GM19468 (cell line): ENCODE measurements at regions not wholly inside any gene's neighbourhood (a gene's known extent, or its start where the extent isn't known, plus 50 kb on each side); places are given as distances from the start of the nearest gene placed in this dataset.
A peak's percentile ranks its signal among the peaks of the same experiment; 100 is the strongest.
"Not testable (repeated sequence)": the region's sequence is repeated elsewhere in the genome, so short reads cannot be mapped to it uniquely, and the experiment has no call there.

Source experiments
- ATAC-seq: cut with Tn5 transposase; IDR thresholded peaks from one replicate; pipeline ENCODE4 v1.9.1; 2021; ENCODE audit warnings: mild to moderate bottlenecking, moderate library complexity, moderate number of reproducible peaks; ENCODE audit not compliant: unreplicated experiment; ENCODE audit errors: extremely low read depth

DNA sequence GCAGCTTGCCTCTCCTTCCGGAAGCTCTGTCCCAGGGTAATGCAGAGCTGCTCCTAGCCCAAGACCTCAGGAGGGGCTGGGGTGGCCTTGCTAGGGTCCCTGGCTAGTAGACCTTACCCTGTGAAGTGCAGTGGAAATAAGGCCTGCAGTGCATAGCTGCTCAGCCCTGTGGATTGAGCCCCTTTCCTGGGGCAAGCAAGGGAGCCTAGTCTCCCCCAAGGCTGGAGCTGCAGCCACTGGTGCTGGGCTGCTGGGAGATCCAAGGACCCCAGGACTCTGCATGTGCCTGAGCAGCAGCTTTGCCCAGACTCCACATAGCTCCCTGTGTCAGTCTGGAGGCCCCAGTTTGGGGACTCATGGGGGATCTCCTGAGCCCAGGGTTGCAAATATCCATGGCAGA, 57.9 kb downstream of the FANCF start:
- ATAC-seq: no peak

GRCh38 chr11:22566293-22566692, 59.3 kb downstream of the FANCF start:
- no peak for ATAC-seq

GRCh38 chr11:22561283-22561682, 64.3 kb downstream of the FANCF start:
- ATAC-seq: no peak

- ATAC-seq: no peak
Observed at GRCh38 chr11:22559416-22559815, 66.2 kb downstream of the FANCF start.

GRCh38 chr11:22558664-22559063, 67.0 kb downstream of the FANCF start:
- ATAC-seq: no peak

DNA sequence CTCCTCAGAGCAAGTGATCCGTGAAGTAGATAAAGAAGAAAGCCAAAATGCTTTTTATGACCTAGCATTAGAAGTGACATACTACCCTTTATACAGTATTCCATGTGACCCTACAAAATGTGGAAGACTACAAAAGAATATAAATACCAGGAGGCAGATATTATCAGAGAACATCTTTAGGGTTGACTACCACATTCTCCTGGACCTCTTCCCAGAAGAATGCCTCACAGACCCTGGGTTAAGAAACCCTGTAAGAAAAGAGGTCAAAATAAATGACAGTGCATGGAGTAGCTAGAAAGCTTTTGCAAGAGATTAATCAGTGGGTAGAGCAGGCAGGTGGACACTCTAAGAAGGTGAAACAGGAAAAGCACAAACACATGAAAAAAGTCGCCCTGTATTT, 69.2 kb downstream of the FANCF start:
- no peak for ATAC-seq

DNA sequence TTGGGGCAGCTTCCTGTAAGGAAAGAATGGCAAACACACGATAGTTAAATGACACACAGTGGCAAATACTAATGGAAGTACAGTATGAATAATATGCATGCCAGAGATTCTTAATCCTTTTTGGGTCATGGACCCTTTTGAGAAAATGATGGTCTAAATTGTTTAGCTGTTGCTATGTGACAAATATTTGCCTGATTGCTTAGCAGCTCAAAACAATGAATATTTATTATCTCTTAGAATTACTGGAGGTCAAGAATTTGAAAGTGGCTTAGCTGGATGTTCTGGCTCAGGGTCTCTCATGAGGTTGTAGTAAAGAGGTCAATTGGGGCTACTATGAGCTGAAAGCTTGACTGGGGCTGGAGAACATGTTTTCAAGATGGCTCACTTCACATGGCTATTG, 69.7 kb downstream of the FANCF start:
- ATAC-seq: no peak

DNA sequence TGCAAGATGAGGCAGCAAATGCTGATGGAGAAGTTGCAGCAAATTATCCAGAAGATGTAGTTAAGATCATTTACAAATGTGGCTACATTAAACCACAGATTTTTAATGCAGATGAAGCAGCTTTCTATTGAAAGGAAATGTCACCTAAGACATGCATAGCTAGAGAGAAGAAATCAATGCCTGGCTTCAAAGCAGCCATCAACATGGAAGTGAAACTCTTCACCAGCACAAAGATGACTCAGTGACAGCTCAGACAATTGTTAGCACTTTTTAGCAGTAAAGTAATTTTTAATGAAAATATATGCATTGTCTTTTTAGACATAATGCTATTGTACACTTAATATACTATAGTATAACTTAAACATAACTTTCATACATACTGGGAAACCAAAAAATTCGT, 71.4 kb downstream of the FANCF start:
- ATAC-seq: peak; percentile 87

DNA sequence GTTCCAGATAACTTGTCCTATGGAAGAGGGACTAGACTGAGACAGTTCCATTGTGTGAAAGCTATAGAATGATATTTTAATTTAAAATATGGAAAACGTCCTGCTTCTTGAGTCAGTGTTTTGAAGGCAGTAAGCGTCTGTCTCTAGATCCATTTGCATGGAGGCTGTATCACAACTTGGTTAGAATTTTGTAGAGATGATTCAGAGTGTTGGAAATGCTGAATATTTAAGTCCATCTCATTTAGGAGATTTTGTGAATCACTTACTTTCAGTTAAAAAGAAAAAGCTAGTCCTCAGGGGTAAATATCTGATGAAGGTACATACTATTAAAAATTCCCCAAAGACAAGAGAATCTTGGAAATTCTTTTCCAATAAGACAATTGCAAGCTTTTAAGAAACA, 72.7 kb downstream of the FANCF start:
- ATAC-seq: no peak

DNA sequence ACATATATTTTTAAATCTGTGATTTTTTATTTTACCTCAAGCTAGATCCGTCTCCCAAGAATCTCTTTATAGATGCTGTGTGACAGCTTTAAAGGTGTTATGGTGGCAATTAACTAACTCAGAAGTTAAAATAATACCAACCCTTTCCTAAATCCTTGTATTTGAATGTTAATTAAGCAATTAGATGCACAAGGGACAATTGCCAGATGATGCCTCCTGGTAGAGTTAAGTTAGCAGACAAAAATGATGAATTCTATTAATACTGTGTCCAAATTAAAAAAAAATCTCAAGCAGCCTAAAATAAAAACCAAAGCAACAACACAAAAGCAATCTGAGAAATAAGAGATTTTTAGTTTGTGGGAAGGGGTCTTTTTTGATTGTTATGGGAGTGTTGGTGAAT, 78.9 kb downstream of the FANCF start:
- no peak for ATAC-seq

GRCh38 chr11:22543261-22543660, 82.4 kb downstream of the FANCF start:
- no peak for ATAC-seq

- ATAC-seq: no peak
Observed at GRCh38 chr11:22539821-22540256, 85.8 kb downstream of the FANCF start.

- ATAC-seq: no peak
Observed at GRCh38 chr11:22536071-22536470, 89.6 kb downstream of the FANCF start.

DNA sequence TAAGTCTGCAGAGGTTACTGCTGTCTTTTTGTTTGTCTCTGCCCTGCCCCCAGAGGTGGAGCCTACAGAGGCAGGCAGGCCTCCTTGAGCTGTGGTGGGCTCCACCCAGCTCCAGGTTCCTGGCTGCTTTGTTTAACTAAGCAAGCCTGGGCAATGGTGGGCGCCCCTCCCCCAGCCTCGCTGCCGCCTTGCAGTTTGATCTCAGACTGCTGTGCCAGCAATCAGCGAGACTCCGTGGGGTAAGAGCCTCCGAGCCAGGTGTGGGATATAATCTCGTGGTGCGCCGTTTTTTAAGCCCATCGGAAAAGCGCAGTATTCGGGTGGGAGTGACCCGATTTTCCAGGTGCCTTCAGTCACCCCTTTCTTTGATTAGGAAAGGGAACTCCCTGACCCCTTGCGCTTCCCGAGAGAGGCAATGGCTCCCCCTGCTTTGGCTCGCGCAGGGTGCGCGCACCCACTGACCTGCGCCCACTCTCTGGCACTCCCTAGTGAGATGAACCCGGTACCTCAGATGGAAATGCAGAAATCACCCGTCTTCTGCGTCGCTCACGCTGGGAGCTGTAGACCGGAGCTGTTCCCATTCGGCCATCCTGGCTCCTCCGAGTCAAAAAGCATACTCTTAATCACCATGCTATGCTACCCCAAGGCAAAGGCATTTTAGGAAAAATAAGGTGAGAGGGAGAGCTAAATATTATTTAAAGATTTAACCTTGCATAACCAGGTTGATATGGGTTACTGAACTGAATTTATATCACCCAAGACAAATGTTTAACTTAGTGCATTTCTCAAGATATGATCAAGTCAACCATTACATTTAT, 96.8 kb downstream of the FANCF start:
- ATAC-seq: not testable (repeated sequence)

DNA sequence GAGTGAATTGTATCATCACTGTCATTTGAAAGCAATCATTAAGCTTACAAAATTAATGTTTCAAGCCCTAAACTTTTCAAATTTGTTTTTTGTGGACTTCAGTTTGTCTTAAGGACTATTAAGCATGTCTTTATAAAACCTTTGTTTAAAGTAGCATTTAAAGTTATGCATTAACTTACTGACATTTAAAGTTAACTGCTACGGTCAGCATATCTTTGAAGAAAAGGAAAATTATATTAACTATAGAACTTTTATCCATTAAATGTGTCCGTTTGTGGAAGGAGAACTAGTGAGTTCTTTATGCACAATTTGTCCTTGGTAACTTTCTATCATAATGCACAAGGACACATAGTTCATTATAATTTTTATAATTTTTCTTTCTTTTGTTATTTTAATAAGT, 103.4 kb downstream of the FANCF start:
- no peak for ATAC-seq

GRCh38 chr11:22521226-22521625, 104.4 kb downstream of the FANCF start:
- no peak for ATAC-seq

DNA sequence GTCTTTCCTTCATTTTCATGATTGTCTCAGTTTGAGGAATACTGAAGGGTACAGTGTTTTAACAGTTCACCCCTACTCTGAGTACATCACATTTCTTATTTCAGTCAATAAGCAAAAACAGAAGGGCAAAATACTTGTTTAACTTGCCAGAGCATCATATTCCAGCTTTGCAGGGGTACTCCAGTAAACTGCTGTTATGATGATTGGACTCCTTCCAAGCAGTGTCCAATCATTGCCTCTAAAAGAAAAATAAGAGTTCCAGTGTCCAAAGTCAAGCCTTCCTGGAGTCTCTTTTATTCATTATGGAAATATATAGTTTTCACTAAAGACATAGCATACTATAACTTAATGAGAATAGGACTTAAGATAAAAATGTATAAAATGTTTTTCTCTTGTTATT, 105.1 kb downstream of the FANCF start:
- no peak for ATAC-seq

DNA sequence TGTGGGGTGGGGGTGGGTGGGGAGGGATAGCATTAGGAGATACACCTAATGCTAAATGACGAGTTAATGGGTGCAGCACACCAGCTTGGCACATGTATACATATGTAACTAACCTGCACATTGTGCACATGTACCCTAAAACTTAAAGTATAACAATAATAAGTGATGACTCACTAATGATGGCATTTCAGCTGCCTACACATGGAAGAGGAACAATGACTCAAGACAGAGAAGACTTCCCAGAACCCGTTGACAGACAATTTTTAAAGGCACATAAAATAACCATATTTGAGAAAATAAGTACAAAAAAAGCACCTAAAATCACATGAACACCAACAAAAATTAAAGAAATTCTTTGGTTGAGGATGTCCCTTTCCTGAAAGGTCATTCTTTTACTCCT, 107.3 kb downstream of the FANCF start:
- ATAC-seq: not testable (repeated sequence)

DNA sequence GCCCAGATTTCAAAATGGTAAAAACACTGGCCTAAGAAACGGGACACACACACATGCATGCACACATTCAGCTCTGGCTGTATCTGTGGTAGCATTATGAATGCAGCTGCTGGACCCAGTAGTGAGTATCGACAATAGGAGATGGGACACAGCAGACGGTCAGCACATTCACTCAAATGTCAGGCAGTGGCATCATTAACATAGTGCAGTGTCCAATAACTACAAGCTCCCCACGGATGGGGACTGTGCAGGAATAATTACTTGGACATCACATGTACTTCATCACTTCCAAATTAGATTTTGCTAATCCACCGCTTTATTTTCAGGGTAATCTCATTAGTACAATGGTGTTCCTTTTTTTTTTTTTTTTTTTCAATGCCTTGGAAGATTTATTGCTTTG, 109.5 kb downstream of the FANCF start:
- no peak for ATAC-seq

DNA sequence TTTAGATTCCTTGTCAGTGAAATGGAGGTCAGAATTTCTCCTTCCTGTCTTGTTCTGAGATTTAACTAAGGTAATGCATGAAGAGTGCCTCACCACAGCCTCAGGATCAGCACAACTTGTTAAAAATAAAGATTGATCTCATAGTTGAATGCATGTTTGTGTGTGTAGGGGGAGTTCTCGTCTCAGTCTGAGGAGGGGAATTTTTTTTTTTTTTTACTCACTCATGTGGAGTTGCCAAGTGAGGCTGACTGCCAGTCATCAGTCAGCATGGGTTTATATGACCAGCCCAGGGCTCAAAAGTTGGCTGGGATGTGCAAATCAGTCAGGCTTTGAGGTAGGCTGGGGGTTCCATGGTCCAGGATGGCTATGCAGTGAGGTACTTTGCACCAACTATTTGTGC, 113.2 kb downstream of the FANCF start:
- no peak for ATAC-seq

- no peak for ATAC-seq
Observed at GRCh38 chr11:22510741-22511140, 114.9 kb downstream of the FANCF start.

DNA sequence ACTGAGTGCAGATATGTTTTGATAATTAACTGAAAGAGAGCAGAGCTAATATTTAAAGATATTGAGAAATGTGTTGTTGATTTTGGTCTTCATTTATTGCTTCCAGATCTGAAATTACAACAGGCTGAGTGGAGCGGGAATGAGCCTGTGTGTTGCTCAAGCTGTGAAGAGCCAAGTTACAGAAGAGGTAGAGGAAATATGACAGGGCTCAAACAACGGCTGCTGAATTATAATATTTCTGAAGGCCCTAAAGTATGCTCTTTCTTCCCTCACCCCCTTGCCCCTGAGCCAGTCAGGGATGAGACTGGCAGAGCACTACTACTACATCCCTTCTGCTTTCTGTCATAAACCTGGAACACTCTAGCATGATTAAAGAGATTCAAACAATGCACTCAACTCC, 115.6 kb downstream of the FANCF start:
- no peak for ATAC-seq
